ENCODE measurements at regions not wholly inside any gene's neighbourhood (a gene's known extent, or its start where the extent isn't known, plus 50 kb on each side); places are given as distances from the start of the nearest gene placed in this dataset.

DNA sequence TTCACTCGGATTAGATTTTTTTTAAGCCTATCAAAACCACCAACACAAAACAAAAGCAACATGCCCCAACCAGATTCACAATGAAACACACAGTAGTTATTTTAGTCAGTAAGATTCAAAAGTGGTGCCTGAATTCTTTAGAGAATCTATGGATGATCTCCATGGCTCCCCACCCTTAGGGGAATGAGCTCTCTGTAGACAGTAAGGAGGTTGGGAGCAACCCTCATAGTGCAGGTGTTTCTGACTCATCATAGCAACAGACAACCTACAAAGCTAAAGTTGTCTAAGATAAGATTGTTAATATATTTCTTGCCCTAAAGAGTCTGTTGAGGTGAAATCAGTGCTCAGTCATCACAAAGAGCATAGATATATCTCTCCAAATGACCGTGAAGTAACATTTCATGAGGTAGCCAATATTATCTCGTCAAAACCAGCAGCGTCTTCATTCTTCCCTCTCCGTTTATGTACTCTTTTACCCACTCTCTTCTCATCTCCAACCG lies 78.3 kb downstream of the ADAMTS1 start:
- no TSS peak for BruUV-seq (replicated peaks)
- intact Hi-C loops (cut with micrococcal nuclease; ENCODE audit: unreplicated experiment), result no loop called here
- POLR2A ChIA-PET, result no interaction called here

DNA sequence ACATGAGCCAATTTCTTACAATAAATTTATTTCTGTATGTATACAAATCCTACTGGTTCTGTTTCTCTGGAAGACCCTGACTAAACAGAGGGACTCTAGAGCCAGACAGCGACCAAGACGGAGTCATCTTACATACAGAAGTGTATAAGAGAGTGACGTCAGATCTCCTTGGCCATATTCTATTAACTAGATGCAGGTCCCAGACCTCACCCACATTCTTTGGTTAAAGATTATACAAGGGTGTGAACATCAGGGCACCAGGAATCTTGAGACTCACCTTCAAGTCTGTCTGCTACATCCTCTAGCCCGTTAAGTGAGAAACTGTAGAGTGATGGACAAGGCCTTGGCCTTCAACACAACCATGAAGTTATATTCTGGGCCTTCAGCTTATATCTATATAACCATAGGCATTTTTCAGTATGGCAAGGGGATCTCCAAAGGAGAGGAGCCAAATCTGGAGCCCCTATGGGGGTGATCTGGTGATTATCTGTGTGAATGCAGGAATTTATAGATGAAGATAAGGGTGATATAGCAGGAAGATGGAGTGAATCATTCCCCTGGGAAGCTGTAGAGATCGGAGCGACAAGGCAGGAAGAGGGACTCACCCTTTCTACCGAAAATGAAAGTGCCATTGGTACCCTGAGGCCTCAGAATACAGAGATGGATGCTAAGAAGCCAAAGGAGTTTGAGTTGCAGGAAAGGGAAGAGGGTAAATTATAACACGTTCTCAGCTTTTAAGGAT lies 83.9 kb downstream of the ADAMTS1 start:
- no peak for DNase-seq
- ChIA-PET CTCF (no interaction called here), POLR2A (no interaction called here)
- Mint-ChIP-seq H3K9me3 (ENCODE audit: unreplicated experiment) (peaks cover 9% of the 10 kb centered on the region), H3K4me3 (ENCODE audit: unreplicated experiment) (no peak overlapping the region), H3K4me1 (ENCODE audit: low read depth, unreplicated experiment) (peaks cover 15% of the 10 kb centered on the region), H3K27ac (ENCODE audit: unreplicated experiment) (no peak overlapping the region), H3K27me3 (ENCODE audit: insufficient read depth, unreplicated experiment) (no peaks in the 10 kb centered on the region), H3K36me3 (ENCODE audit: insufficient read depth, unreplicated experiment) (peaks cover 5% of the 10 kb centered on the region)
- TF ChIP-seq, protein P1, sequence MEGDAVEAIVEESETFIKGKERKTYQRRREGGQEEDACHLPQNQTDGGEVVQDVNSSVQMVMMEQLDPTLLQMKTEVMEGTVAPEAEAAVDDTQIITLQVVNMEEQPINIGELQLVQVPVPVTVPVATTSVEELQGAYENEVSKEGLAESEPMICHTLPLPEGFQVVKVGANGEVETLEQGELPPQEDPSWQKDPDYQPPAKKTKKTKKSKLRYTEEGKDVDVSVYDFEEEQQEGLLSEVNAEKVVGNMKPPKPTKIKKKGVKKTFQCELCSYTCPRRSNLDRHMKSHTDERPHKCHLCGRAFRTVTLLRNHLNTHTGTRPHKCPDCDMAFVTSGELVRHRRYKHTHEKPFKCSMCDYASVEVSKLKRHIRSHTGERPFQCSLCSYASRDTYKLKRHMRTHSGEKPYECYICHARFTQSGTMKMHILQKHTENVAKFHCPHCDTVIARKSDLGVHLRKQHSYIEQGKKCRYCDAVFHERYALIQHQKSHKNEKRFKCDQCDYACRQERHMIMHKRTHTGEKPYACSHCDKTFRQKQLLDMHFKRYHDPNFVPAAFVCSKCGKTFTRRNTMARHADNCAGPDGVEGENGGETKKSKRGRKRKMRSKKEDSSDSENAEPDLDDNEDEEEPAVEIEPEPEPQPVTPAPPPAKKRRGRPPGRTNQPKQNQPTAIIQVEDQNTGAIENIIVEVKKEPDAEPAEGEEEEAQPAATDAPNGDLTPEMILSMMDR (IDR thresholded peaks at IDR 0.05; ENCODE audit: insufficient read depth in 1 of 2, low read depth in 1 of 2, low read length in 1 of 2, severe bottlenecking in 1 of 2, unreplicated experiment in 1 of 2), result no peak
- H3K9me3 ChIP-seq, result no peaks in the 10 kb centered on the region
- intact Hi-C loops (cut with micrococcal nuclease; ENCODE audit: unreplicated experiment), result no loop called here
- no peak overlapping the region for H3K4me3 ChIP-seq (ENCODE audit: low read depth, low read length)
- H3K27me3 ChIP-seq (replicated peaks; ENCODE audit: control insufficient read depth, insufficient read depth, low read length), result no peaks in the 10 kb centered on the region
- no peaks in the 10 kb centered on the region for H3K36me3 ChIP-seq (ENCODE audit: control insufficient read depth, insufficient read depth, low read length)
- no TSS peak for BruUV-seq (replicated peaks)
- peaks cover 6% of the 10 kb centered on the region; the same call in 1 of the 2 replicates for H3K4me1 ChIP-seq

More for the DNA sequence above, 78.3 kb downstream of the ADAMTS1 start:
- Mint-ChIP-seq H3K27ac (ENCODE audit: unreplicated experiment) (no peak overlapping the region), H3K9me3 (ENCODE audit: unreplicated experiment) (peaks cover under 1% of the 10 kb centered on the region), H3K4me1 (ENCODE audit: low read depth, unreplicated experiment) (peaks cover 8% of the 10 kb centered on the region), H3K27me3 (ENCODE audit: insufficient read depth, unreplicated experiment) (no peaks in the 10 kb centered on the region), H3K36me3 (ENCODE audit: insufficient read depth, unreplicated experiment) (peaks cover 6% of the 10 kb centered on the region), H3K4me3 (ENCODE audit: unreplicated experiment) (no peak overlapping the region)
- CTCF ChIA-PET, result no interaction called here
- H3K36me3 ChIP-seq (ENCODE audit: control insufficient read depth, insufficient read depth, low read length), result no peaks in the 10 kb centered on the region
- TF ChIP-seq, protein P1 (IDR thresholded peaks at IDR 0.05; ENCODE audit: insufficient read depth in 1 of 2, low read depth in 1 of 2, low read length in 1 of 2, severe bottlenecking in 1 of 2, unreplicated experiment in 1 of 2), result no peak
- DNase-seq, result no peak
- H3K4me1 ChIP-seq, result no peaks in the 10 kb centered on the region
- H3K9me3 ChIP-seq, result no peaks in the 10 kb centered on the region
- H3K27me3 ChIP-seq (replicated peaks; ENCODE audit: control insufficient read depth, insufficient read depth, low read length), result no peaks in the 10 kb centered on the region
- H3K4me3 ChIP-seq (ENCODE audit: low read depth, low read length), result no peak overlapping the region

DNA sequence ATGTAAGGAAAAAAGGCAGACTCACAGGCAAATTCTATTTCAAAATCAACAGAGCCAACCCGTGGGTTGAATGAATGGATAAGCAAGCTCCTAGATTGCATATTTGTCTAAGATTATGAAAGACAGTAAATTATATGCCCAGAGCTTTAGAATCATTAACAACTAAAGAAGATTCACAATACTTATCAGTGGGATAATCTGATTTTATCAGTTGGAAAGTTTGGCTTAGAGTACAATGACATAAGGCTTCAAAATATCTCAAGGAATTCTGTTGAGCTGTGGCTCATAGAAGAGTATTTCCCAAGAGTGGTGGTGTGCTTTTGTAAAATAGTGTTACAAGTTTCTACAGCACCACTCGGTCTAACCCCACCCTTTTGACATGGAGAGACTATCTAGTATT lies 85.5 kb downstream of the ADAMTS1 start:
- peaks cover 15% of the 10 kb centered on the region for H3K4me1 Mint-ChIP-seq (ENCODE audit: low read depth, unreplicated experiment)
- TF ChIP-seq, protein P1 (IDR thresholded peaks at IDR 0.05; ENCODE audit: insufficient read depth in 1 of 2, low read depth in 1 of 2, low read length in 1 of 2, severe bottlenecking in 1 of 2, unreplicated experiment in 1 of 2), result no peak
- Histone ChIP-seq H3K4me3 (ENCODE audit: low read depth, low read length) (no peak overlapping the region), H3K36me3 (ENCODE audit: control insufficient read depth, insufficient read depth, low read length) (no peaks in the 10 kb centered on the region), H3K27me3 (replicated peaks; ENCODE audit: control insufficient read depth, insufficient read depth, low read length) (no peaks in the 10 kb centered on the region), H3K9me3 (no peaks in the 10 kb centered on the region), H3K4me1 (peaks cover 6% of the 10 kb centered on the region; the same call in 1 of the 2 replicates)
- H3K36me3 Mint-ChIP-seq (ENCODE audit: insufficient read depth, unreplicated experiment), result no peaks in the 10 kb centered on the region
- H3K27me3 Mint-ChIP-seq (ENCODE audit: insufficient read depth, unreplicated experiment), result no peaks in the 10 kb centered on the region
- no peak overlapping the region for H3K27ac Mint-ChIP-seq (ENCODE audit: unreplicated experiment)
- ChIA-PET POLR2A (no interaction called here), CTCF (no interaction called here)
- H3K4me3 Mint-ChIP-seq (ENCODE audit: unreplicated experiment), result no peak overlapping the region
- intact Hi-C loops (cut with micrococcal nuclease; ENCODE audit: unreplicated experiment), result no loop called here
- H3K9me3 Mint-ChIP-seq (ENCODE audit: unreplicated experiment), result peaks cover 9% of the 10 kb centered on the region
- DNase-seq, result no peak
- no TSS peak for BruUV-seq (replicated peaks)
